Neuronal stem cell (in vitro differentiated cells): ENCODE measurements at regions not wholly inside any gene's neighbourhood (a gene's known extent, or its start where the extent isn't known, plus 50 kb on each side); places are given as distances from the start of the nearest gene placed in this dataset.
A peak's percentile ranks its signal among the peaks of the same experiment; 100 is the strongest.

Source experiments
- DNase-seq: peaks from one replicate; pipeline ENCODE4 v3.0.0-alpha.2; 2013; ENCODE audit warnings: low spot score
- H2AFZ ChIP-seq: one replicate; pipeline ENCODE4 v1.6.1; 2013; ENCODE audit warnings: mild to moderate bottlenecking, low read length, inconsistent platforms
- H2AK5ac ChIP-seq: 2 replicates; pipeline ENCODE4 v1.6.1; 2013; ENCODE audit warnings: low read depth, mild to moderate bottlenecking, inconsistent platforms, low read length, moderate library complexity, mixed read lengths
- H2BK120ac ChIP-seq: 2 replicates; pipeline ENCODE4 v1.6.1; 2013; ENCODE audit warnings: low read depth, mild to moderate bottlenecking, inconsistent platforms, low read length, moderate library complexity, mixed read lengths
- H2BK12ac ChIP-seq: one replicate; pipeline ENCODE4 v1.6.1; 2013; ENCODE audit warnings: low read length, inconsistent platforms
- H2BK15ac ChIP-seq: 2 replicates; pipeline ENCODE4 v1.6.1; 2013; ENCODE audit warnings: mild to moderate bottlenecking, low read length, inconsistent platforms, mixed read lengths
- H2BK5ac ChIP-seq: one replicate; pipeline ENCODE4 v1.6.1; 2013; ENCODE audit warnings: inconsistent platforms, mild to moderate bottlenecking, low read length, moderate library complexity
- H3K14ac ChIP-seq: one replicate; pipeline ENCODE4 v1.6.1; 2013; ENCODE audit warnings: low read length, inconsistent platforms
- H3K18ac ChIP-seq: 2 replicates; pipeline ENCODE4 v1.6.1; 2013; ENCODE audit warnings: low read length, inconsistent platforms
- H3K23ac ChIP-seq: 2 replicates; pipeline ENCODE4 v1.6.1; 2013; ENCODE audit warnings: low read depth, mild to moderate bottlenecking, mixed read lengths, low read length, inconsistent platforms; ENCODE audit not compliant: poor library complexity
- H3K27ac ChIP-seq: replicated peaks from 3 replicates; pipeline ENCODE4 v1.5.1; 2013; ENCODE audit warnings: low read length, inconsistent platforms
- H3K27me3 ChIP-seq, 3 experiments: 2 replicates each; pipeline ENCODE4 v1.6.1; 2013; ENCODE audit warnings: low read length in 3 of 3, mild to moderate bottlenecking in 2 of 3, inconsistent platforms in 1 of 3, low read depth in 1 of 3, mixed read lengths in 1 of 3, moderate library complexity in 1 of 3; ENCODE audit not compliant: control insufficient read depth in 3 of 3, insufficient read depth in 3 of 3
- H3K36me3 ChIP-seq, 2 donors: replicated peaks in 1 of 2; 2 replicates each; pipeline ENCODE4 v1.6.1; 2013; ENCODE audit warnings: low read length in 2 of 2; ENCODE audit not compliant: control insufficient read depth in 2 of 2, insufficient read depth in 2 of 2
- H3K4ac ChIP-seq: 2 replicates; pipeline ENCODE4 v1.6.1; 2013; ENCODE audit warnings: inconsistent platforms, mild to moderate bottlenecking, low read length, moderate library complexity
- H3K4me1 ChIP-seq, 2 donors: 1 replicate in 1 of 2; 2 replicates in 1 of 2; pipeline ENCODE4 v1.6.1; 2013; ENCODE audit warnings: low read length in 2 of 2, low read depth in 1 of 2; ENCODE audit not compliant: control insufficient read depth in 2 of 2, insufficient read depth in 1 of 2
- H3K4me2 ChIP-seq: one replicate; pipeline ENCODE4 v1.6.1; 2013; ENCODE audit warnings: mild to moderate bottlenecking, low read length, inconsistent platforms; ENCODE audit not compliant: insufficient read depth, poor library complexity, severe bottlenecking
- H3K4me3 ChIP-seq, 2 donors: 2 replicates each; pipeline ENCODE4 v1.5.1; 2013; ENCODE audit warnings: low read length in 2 of 2, mild to moderate bottlenecking in 2 of 2, inconsistent platforms in 1 of 2, moderate library complexity in 1 of 2
- H3K79me1 ChIP-seq: one replicate; pipeline ENCODE4 v1.6.1; 2013; ENCODE audit warnings: low read depth, mild to moderate bottlenecking, inconsistent platforms, low read length, moderate library complexity
- H3K9ac ChIP-seq: one replicate; pipeline ENCODE4 v1.6.1; 2013; ENCODE audit warnings: mild to moderate bottlenecking, low read depth, low read length, inconsistent platforms; ENCODE audit not compliant: poor library complexity
- H3K9me3 ChIP-seq, 2 donors: replicated peaks in 1 of 2; 2 replicates each; pipeline versions ENCODE3 to v1.6.1; 2013; ENCODE audit warnings: low read length in 2 of 2, mild to moderate bottlenecking in 2 of 2, inconsistent platforms in 1 of 2, low read depth in 1 of 2, mixed read lengths in 1 of 2, moderate library complexity in 1 of 2; ENCODE audit not compliant: control insufficient read depth in 2 of 2, insufficient read depth in 1 of 2
- H4K8ac ChIP-seq: one replicate; pipeline ENCODE4 v1.6.1; 2013; ENCODE audit warnings: low read depth, mild to moderate bottlenecking, inconsistent platforms, low read length, moderate library complexity
- H4K91ac ChIP-seq: one replicate; pipeline ENCODE4 v1.6.1; 2013; ENCODE audit warnings: low read length, low read depth, mild to moderate bottlenecking, inconsistent platforms; ENCODE audit not compliant: poor library complexity
- WGBS, 2 donors: extraction: QIAGEN DNeasy Blood & Tissue Kit; methylation state at CpG; one replicate each; pipeline ENCODE4 v1.1.7; 2013; ENCODE audit warnings: missing lambda C conversion rate in 2 of 2, mixed read lengths in 1 of 2; ENCODE audit not compliant: insufficient read length in 2 of 2, insufficient replicate concordance in 1 of 2; ENCODE audit errors: extremely low coverage in 2 of 2; 5-methylcytosine and 5-hydroxymethylcytosine counted together

DNA sequence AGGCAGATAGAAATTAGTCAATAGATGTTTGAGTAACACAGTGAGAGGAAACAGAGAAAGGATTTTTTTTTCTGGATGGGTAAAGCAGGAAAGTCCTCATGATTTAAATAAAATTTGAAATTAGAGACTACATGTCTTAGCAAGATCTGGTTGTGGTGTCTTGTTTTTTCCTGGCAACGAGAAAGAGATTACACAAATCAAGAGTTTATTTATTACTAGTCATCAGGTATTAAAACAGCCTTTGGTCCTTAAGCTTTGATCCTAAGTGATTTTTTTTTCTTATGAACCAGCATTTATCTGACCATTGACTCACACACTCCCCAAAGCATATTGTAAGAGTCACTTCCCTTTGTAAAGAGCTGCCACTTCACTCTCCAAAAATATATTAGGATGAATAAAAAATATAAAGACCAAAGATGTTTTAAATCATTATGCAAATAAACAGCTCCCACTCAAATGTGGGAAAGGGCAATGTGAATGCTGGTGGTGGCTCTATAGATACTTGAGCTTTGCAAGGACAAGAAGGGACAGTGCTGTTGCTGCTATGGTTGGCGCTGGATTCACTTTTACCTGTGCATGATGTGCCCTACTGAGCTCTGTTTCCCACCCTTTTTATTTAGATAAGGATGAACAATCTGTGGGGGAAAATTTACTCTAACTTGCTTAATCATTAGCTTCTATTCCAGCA lies 1726.5 kb downstream of the MAT2B start:
- H2BK15ac ChIP-seq: no peak overlapping the region
- no peak overlapping the region for H2BK5ac ChIP-seq
- H3K9ac ChIP-seq: no peak overlapping the region
- H3K27ac ChIP-seq: no peak overlapping the region
- H2AK5ac ChIP-seq: no peak overlapping the region
- no peak overlapping the region for H2BK120ac ChIP-seq
- peaks cover 0 to 11% of the 10 kb centered on the region in 2 donors for H3K4me1 ChIP-seq
- no peaks in the 10 kb centered on the region for H3K79me1 ChIP-seq
- no peaks in the 10 kb centered on the region for H3K36me3 ChIP-seq
- no peak overlapping the region for H3K18ac ChIP-seq
- no peak overlapping the region for H4K91ac ChIP-seq
- peak overlapping the region; percentile 81 for H2AFZ ChIP-seq
- no CpG with 5 or more reads among the region's 2 CpGs for WGBS, 2 donors
- no peak overlapping the region for H3K23ac ChIP-seq
- H3K4me2 ChIP-seq: no peak overlapping the region
- H3K4ac ChIP-seq: no peak overlapping the region
- no peaks in the 10 kb centered on the region for H3K27me3 ChIP-seq
- H2BK12ac ChIP-seq: no peak overlapping the region
- peaks cover 0 to 5% of the 10 kb centered on the region in 2 donors for H3K9me3 ChIP-seq
- H4K8ac ChIP-seq: no peak overlapping the region
- no peak overlapping the region for H3K4me3 ChIP-seq
- no peak overlapping the region for H3K14ac ChIP-seq
- no peak for DNase-seq

DNA sequence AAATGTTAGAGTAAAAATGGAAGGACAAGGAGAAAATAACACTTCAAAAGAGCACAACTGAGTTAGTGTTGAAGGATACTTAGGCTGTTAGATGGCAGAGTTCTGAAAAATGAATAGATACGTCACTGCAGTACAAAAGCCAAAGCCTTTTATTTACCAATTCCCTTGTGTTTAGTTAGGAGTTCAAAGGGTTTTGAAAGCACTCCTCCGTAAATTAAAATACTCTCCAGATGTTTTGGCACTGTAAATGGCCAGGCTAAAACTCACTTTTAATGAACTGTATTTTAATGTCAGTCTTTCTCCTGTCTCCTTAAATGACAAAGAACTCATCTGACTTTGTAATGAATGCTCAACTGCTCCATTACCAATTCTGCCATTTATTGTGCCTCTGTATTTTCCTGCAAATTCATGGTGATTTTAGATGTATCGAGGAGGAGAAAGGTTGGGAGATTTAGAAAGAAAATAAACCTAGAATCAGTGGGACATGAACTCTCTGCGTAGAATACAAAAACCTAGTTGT lies 1727.2 kb downstream of the MAT2B start:
- H3K79me1 ChIP-seq: no peaks in the 10 kb centered on the region
- peaks cover 0 to 11% of the 10 kb centered on the region in 2 donors for H3K4me1 ChIP-seq
- no peak overlapping the region for H2BK120ac ChIP-seq
- no peak for DNase-seq
- no peak overlapping the region for H3K18ac ChIP-seq
- no CpG with 5 or more reads among the region's 4 CpGs for WGBS, 2 donors
- no peaks in the 10 kb centered on the region for H3K36me3 ChIP-seq
- peaks cover 0 to 5% of the 10 kb centered on the region in 2 donors for H3K9me3 ChIP-seq
- H2BK15ac ChIP-seq: no peak overlapping the region
- H3K27me3 ChIP-seq: no peaks in the 10 kb centered on the region
- H4K8ac ChIP-seq: no peak overlapping the region
- H2BK5ac ChIP-seq: no peak overlapping the region
- H3K27ac ChIP-seq: no peak overlapping the region
- peak overlapping the region; percentile 81 for H2AFZ ChIP-seq
- H3K23ac ChIP-seq: no peak overlapping the region
- no peak overlapping the region for H3K9ac ChIP-seq
- H2BK12ac ChIP-seq: no peak overlapping the region
- H3K4me3 ChIP-seq: no peak overlapping the region
- H3K4ac ChIP-seq: no peak overlapping the region
- H2AK5ac ChIP-seq: no peak overlapping the region
- no peak overlapping the region for H3K14ac ChIP-seq
- H3K4me2 ChIP-seq: no peak overlapping the region
- H4K91ac ChIP-seq: no peak overlapping the region

DNA sequence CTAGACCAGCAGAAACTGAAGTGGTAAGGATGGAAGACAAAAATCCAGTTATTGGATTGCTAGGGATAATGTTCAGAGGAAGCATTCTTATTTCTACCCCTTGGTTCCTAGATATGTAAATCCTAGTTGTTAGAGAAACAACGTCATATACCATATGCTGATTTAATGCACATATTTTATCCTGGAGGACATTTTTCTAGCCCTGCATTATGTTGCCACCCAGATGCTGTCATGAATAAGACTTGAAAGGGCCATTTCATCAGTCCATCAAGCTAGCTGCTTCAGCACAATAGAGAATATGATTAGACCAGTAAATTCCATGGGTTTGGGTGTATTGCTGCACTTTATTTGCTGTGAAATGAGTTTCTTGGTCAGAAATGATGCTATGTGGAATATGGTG lies 1736.4 kb downstream of the MAT2B start:
- Histone ChIP-seq H2BK5ac (no peak overlapping the region), H2BK12ac (no peak overlapping the region), H3K14ac (no peak overlapping the region), H3K4ac (no peak overlapping the region), H2BK120ac (no peak overlapping the region), H2AFZ (no peak overlapping the region), H3K36me3 (no peaks in the 10 kb centered on the region), H3K27ac (no peak overlapping the region), H3K4me2 (no peak overlapping the region), H3K18ac (no peak overlapping the region), H2AK5ac (no peak overlapping the region), H3K27me3 (no peaks in the 10 kb centered on the region), H2BK15ac (no peak overlapping the region), H3K9me3 (no peaks in the 10 kb centered on the region), H4K8ac (no peak overlapping the region), H3K4me1 (no peaks in the 10 kb centered on the region), H3K23ac (no peak overlapping the region), H3K4me3 (no peak overlapping the region), H4K91ac (no peak overlapping the region), H3K9ac (no peak overlapping the region), H3K79me1 (no peaks in the 10 kb centered on the region)
- no CpG with 5 or more reads among the region's 1 CpG for WGBS, 2 donors
- no peak for DNase-seq

DNA sequence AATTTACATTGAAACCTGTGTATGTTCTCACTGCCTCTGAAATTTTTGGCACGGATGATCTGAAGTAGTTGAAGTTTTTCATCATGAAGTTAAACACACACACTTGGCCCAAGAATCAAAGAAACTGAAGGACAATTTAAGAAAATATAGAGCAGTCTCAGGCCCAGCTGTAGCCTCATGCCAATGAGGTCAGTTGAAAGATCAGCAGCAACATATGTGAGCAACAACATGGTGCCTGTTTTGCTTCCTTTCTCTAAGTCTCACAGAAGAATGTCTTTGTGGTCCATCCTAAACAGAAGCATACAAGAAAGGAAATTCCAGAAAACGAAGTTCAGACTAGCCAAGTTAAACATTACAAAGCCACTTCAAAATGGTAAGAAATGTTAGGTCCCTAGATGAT lies 1737.2 kb downstream of the MAT2B start:
- Histone ChIP-seq H3K4me1 (peaks cover 0 to under 1% of the 10 kb centered on the region in 2 donors), H3K36me3 (no peaks in the 10 kb centered on the region), H3K4me3 (no peak overlapping the region), H4K8ac (no peak overlapping the region), H2AK5ac (no peak overlapping the region), H3K23ac (no peak overlapping the region), H2BK120ac (no peak overlapping the region), H3K18ac (no peak overlapping the region), H2BK15ac (no peak overlapping the region), H4K91ac (no peak overlapping the region), H3K4ac (no peak overlapping the region), H3K14ac (no peak overlapping the region), H2AFZ (no peak overlapping the region), H3K9ac (no peak overlapping the region), H3K9me3 (no peaks in the 10 kb centered on the region), H3K27ac (no peak overlapping the region), H3K27me3 (no peaks in the 10 kb centered on the region), H2BK5ac (no peak overlapping the region), H3K4me2 (no peak overlapping the region), H2BK12ac (no peak overlapping the region), H3K79me1 (no peaks in the 10 kb centered on the region)
- no CpG with 5 or more reads among the region's 2 CpGs for WGBS, 2 donors
- DNase-seq: no peak
